ENCODE measurements at regions not wholly inside any gene's neighbourhood (a gene's known extent, or its start where the extent isn't known, plus 50 kb on each side); places are given as distances from the start of the nearest gene placed in this dataset.

DNA sequence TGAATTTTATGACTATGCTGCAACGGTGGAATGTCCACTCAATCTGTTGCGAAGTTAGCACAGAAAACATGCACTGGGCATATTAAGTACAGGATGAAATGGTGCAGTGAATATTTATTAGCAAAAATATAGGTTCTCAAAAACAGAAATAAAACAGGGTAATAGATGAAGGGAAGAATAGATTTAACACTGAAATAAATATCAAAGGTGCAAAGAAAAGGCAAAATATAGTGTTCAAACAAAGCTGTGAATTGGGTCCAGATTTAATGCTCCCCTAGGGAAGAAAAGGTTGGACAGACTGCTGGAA, 435.2 kb upstream of the MGMT start:
- H3K36me3 ChIP-seq (ENCODE audit: control insufficient read depth, insufficient read depth, low read length) = no peaks in the 10 kb centered on the region
- no peak for DNase-seq
- H3K27ac ChIP-seq (ENCODE audit: insufficient read depth, low read length, poor library complexity, severe bottlenecking) = no peak overlapping the region
- no peaks in the 10 kb centered on the region for H3K9me3 ChIP-seq (ENCODE audit: control insufficient read depth, low read length)
- H3K27me3 ChIP-seq (replicated peaks; ENCODE audit: control insufficient read depth, insufficient read depth, low read length, poor library complexity, severe bottlenecking) = peaks cover 4% of the 10 kb centered on the region
- H3K4me3 ChIP-seq (ENCODE audit: insufficient read depth, low read depth, low read length, poor library complexity, severe bottlenecking) = no peak overlapping the region
- H3K4me1 ChIP-seq (ENCODE audit: control insufficient read depth, insufficient read depth, low read length, poor library complexity, severe bottlenecking) = peaks cover 5% of the 10 kb centered on the region

DNA sequence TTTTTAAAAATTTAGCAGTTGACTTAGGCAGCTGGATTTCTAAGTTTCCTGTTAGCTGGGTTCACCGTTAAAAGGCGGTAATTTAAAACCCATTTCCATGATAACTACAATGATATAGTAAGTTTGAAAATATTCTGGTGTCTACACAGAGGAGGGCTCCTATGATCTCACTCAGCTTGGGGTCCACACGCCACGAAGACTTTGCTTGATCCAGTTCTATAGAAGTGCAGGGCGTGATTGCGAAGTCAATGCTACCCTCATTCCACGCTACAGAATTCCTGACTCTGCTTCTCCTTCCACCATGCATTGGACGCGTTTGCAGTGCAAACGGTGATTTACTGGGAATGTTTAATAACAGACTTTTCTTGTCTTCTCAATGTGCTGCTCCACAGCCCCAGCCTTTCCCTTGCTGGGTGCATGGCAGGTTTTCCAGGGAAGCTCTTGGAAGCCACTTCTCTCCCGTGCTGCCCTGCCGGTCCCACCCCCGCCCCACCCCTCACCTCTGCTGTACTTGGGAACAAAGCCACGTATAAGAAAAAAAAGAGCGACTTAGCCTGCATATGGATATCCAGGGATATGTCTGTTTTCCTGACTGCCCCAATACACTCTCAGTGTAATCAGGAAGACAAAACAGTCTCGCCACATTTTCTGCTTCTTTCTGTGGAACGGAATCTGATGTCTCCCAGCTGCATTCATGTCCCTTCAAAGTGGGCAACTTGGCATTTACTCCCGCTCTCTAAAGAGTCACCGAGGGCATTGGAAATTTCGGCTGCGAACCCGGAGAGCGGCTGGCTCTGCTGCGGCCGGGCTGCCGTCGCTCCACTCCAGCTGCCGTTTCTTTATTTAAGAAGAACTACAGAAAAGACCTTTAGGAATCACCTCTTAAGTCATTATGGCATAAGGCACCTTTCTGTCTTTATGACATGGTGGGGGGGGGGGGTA, 434.4 kb upstream of the MGMT start:
- no peak for DNase-seq
- no peak overlapping the region for H3K4me3 ChIP-seq (ENCODE audit: insufficient read depth, low read depth, low read length, poor library complexity, severe bottlenecking)

DNA sequence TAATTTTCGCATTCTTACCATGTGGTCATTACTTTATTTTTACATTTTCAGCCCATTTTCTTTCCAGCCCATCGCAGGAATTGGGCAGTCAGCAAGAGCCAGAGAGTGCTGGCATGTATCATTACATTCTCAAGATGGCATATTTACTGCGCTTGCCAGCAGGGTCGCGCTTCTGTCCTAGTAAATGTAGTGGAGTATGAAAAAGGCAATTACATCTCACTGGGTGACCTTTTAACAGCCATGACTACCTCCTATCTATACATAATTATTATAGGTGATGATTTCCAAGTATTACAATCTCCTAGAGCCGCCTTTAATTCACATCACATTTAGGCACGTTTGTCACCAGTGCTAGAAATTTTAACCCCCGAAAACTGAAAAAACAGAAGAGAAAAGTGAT, 433.7 kb upstream of the MGMT start:
- peaks cover 5% of the 10 kb centered on the region for H3K4me1 ChIP-seq (ENCODE audit: control insufficient read depth, insufficient read depth, low read length, poor library complexity, severe bottlenecking)
- no peak for DNase-seq

More for the DNA sequence above, 434.4 kb upstream of the MGMT start:
- Histone ChIP-seq H3K27me3 (replicated peaks; ENCODE audit: control insufficient read depth, insufficient read depth, low read length, poor library complexity, severe bottlenecking) (peaks cover 4% of the 10 kb centered on the region), H3K36me3 (ENCODE audit: control insufficient read depth, insufficient read depth, low read length) (no peaks in the 10 kb centered on the region), H3K9me3 (ENCODE audit: control insufficient read depth, low read length) (no peaks in the 10 kb centered on the region), H3K4me1 (ENCODE audit: control insufficient read depth, insufficient read depth, low read length, poor library complexity, severe bottlenecking) (peaks cover 5% of the 10 kb centered on the region), H3K27ac (ENCODE audit: insufficient read depth, low read length, poor library complexity, severe bottlenecking) (no peak overlapping the region)

GRCh38 chr10:129033790-129034272, 433.2 kb upstream of the MGMT start:
- no peak for DNase-seq
- H3K4me1 ChIP-seq (ENCODE audit: control insufficient read depth, insufficient read depth, low read length, poor library complexity, severe bottlenecking) = peaks cover 5% of the 10 kb centered on the region
- no peak overlapping the region for H3K27ac ChIP-seq (ENCODE audit: insufficient read depth, low read length, poor library complexity, severe bottlenecking)
- peaks cover 4% of the 10 kb centered on the region for H3K27me3 ChIP-seq (replicated peaks; ENCODE audit: control insufficient read depth, insufficient read depth, low read length, poor library complexity, severe bottlenecking)
- H3K36me3 ChIP-seq (ENCODE audit: control insufficient read depth, insufficient read depth, low read length) = no peaks in the 10 kb centered on the region
- no peaks in the 10 kb centered on the region for H3K9me3 ChIP-seq (ENCODE audit: control insufficient read depth, low read length)
- H3K4me3 ChIP-seq (ENCODE audit: insufficient read depth, low read depth, low read length, poor library complexity, severe bottlenecking) = no peak overlapping the region

More for the DNA sequence above, 433.7 kb upstream of the MGMT start:
- Histone ChIP-seq H3K36me3 (ENCODE audit: control insufficient read depth, insufficient read depth, low read length) (no peaks in the 10 kb centered on the region), H3K27ac (ENCODE audit: insufficient read depth, low read length, poor library complexity, severe bottlenecking) (no peak overlapping the region), H3K9me3 (ENCODE audit: control insufficient read depth, low read length) (no peaks in the 10 kb centered on the region), H3K27me3 (replicated peaks; ENCODE audit: control insufficient read depth, insufficient read depth, low read length, poor library complexity, severe bottlenecking) (peaks cover 4% of the 10 kb centered on the region), H3K4me3 (ENCODE audit: insufficient read depth, low read depth, low read length, poor library complexity, severe bottlenecking) (no peak overlapping the region)

DNA sequence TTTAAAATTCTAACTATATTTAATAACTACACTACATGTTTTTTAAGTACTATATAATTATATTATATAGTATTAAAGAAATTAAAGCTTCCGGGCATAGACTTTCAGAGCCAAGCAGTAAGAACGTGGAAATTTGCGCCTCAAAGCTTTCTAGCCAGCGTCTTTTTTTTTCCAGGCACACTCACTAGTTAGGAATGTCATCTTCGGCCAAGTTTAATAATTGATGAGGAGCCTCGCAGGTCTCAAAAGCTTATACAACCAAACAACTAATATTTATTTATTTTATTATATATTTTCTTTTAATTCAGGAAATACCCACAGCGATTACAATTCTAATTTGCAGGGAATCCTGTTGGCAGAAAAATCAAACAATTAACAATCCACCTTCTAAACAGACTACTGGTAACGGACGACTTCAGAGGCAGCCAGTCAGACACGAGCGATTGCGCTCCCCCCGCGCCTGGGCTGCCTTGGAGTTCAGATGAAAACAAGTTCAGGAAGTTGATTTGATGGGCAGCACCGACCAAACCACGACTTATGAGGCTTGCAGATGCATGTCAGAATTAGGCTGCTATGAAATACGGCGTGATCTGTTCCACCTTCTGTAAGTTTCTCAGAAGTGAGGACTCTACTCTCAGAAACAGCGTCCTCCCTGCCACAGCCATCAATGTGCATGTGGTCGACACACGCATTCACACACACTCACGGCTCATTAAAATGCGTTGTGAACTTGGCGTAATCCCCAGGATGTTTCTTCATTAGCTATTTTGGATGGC, 431.8 kb upstream of the MGMT start:
- H3K27ac ChIP-seq (ENCODE audit: insufficient read depth, low read length, poor library complexity, severe bottlenecking) = peak overlapping the region; percentile 37

GRCh38 chr10:129038522-129038921, 428.5 kb upstream of the MGMT start:
- Histone ChIP-seq H3K36me3 (ENCODE audit: control insufficient read depth, insufficient read depth, low read length) (no peaks in the 10 kb centered on the region), H3K4me1 (ENCODE audit: control insufficient read depth, insufficient read depth, low read length, poor library complexity, severe bottlenecking) (peaks cover 5% of the 10 kb centered on the region), H3K4me3 (ENCODE audit: insufficient read depth, low read depth, low read length, poor library complexity, severe bottlenecking) (no peak overlapping the region), H3K9me3 (ENCODE audit: control insufficient read depth, low read length) (no peaks in the 10 kb centered on the region), H3K27me3 (replicated peaks; ENCODE audit: control insufficient read depth, insufficient read depth, low read length, poor library complexity, severe bottlenecking) (peaks cover 4% of the 10 kb centered on the region), H3K27ac (ENCODE audit: insufficient read depth, low read length, poor library complexity, severe bottlenecking) (no peak overlapping the region)
- no peak for DNase-seq

More for the DNA sequence above, 431.8 kb upstream of the MGMT start:
- peak in 2 of 3 donors; percentile 6 to 12 for DNase-seq
- peaks cover 4% of the 10 kb centered on the region for H3K27me3 ChIP-seq (replicated peaks; ENCODE audit: control insufficient read depth, insufficient read depth, low read length, poor library complexity, severe bottlenecking)
- H3K4me1 ChIP-seq (ENCODE audit: control insufficient read depth, insufficient read depth, low read length, poor library complexity, severe bottlenecking) = peaks cover 5% of the 10 kb centered on the region
- H3K9me3 ChIP-seq (ENCODE audit: control insufficient read depth, low read length) = no peaks in the 10 kb centered on the region
- no peaks in the 10 kb centered on the region for H3K36me3 ChIP-seq (ENCODE audit: control insufficient read depth, insufficient read depth, low read length)
- peak overlapping the region; percentile 15 for H3K4me3 ChIP-seq (ENCODE audit: insufficient read depth, low read depth, low read length, poor library complexity, severe bottlenecking)

DNA sequence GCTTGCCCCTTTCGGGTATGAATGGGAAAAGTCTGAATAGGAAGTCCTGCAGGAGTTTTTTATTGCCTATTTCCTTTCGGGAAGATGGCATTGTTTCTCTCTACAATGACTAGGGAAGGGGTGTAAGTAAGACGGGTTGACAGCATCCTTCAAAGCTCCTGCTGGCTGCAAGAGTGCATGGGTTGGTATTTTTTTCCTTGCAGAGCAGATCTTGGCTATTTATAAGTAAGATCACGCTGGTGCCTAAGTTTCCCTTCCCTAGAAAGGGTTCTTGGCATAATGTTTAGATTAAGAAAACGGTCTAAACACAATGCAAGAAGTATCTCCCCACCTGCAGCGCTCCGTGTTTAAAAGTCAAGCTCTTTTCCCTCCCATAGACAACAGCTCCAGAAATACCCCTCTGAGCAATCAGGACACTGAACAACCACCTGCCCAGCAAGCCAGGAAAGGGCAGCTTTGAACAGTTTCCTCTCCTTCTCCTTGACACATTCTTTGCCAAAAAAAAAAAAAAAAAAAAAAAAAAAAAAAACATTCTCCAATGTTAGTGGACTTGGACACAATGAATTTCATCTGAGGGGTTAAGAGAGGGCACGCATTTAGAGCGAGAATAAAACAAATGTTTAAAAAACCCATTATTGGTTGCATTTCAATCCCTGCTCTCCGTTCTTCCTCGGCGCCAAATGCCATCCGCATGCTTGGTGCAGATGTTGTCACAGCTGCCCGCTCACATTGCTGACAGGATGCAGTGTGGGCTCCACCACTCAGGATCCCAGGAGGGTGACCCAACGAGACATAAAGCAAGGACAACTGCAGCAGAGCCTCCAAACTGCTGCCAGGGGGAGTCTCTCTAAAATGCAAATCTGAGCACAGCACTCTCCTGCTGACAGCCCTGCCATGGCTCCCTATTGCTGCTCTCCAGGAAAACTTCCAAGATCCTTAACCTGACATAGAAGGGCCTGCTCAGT, 427.4 kb upstream of the MGMT start:
- Histone ChIP-seq H3K27me3 (replicated peaks; ENCODE audit: control insufficient read depth, insufficient read depth, low read length, poor library complexity, severe bottlenecking) (no peaks in the 10 kb centered on the region), H3K4me1 (ENCODE audit: control insufficient read depth, insufficient read depth, low read length, poor library complexity, severe bottlenecking) (peaks cover 5% of the 10 kb centered on the region), H3K27ac (ENCODE audit: insufficient read depth, low read length, poor library complexity, severe bottlenecking) (no peak overlapping the region), H3K4me3 (ENCODE audit: insufficient read depth, low read depth, low read length, poor library complexity, severe bottlenecking) (no peak overlapping the region), H3K9me3 (ENCODE audit: control insufficient read depth, low read length) (no peaks in the 10 kb centered on the region), H3K36me3 (ENCODE audit: control insufficient read depth, insufficient read depth, low read length) (no peaks in the 10 kb centered on the region)
- no peak for DNase-seq

- no peaks in the 10 kb centered on the region for H3K9me3 ChIP-seq (ENCODE audit: control insufficient read depth, low read length)
- no peaks in the 10 kb centered on the region for H3K36me3 ChIP-seq (ENCODE audit: control insufficient read depth, insufficient read depth, low read length)
- H3K27me3 ChIP-seq (replicated peaks; ENCODE audit: control insufficient read depth, insufficient read depth, low read length, poor library complexity, severe bottlenecking) = no peaks in the 10 kb centered on the region
- peaks cover 5% of the 10 kb centered on the region for H3K4me1 ChIP-seq (ENCODE audit: control insufficient read depth, insufficient read depth, low read length, poor library complexity, severe bottlenecking)
- H3K4me3 ChIP-seq (ENCODE audit: insufficient read depth, low read depth, low read length, poor library complexity, severe bottlenecking) = no peak overlapping the region
- H3K27ac ChIP-seq (ENCODE audit: insufficient read depth, low read length, poor library complexity, severe bottlenecking) = no peak overlapping the region
- DNase-seq = no peak
Measured at GRCh38 chr10:129040377-129040776, 426.7 kb upstream of the MGMT start.

DNA sequence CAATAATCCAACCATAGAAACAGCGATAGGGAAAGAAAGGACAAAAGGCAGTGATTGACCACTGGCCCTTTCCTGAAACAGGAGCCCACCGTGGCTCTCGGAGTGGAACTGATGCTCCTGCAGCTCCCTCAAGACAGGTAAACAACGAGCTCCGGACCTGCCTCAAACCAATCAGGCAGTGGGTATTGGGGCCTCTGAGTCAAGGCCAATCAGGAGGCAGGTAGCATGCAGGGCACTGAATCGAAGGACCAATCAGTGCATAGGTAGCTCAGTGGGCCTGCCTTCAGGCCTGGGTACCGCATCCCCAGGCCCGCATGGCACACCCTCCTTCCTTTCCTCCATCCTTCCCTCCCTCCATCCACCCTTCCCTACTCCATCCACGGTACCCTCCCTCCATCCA, 425.1 kb upstream of the MGMT start:
- H3K4me1 ChIP-seq (ENCODE audit: control insufficient read depth, insufficient read depth, low read length, poor library complexity, severe bottlenecking) = no peaks in the 10 kb centered on the region
- no peaks in the 10 kb centered on the region for H3K27me3 ChIP-seq (replicated peaks; ENCODE audit: control insufficient read depth, insufficient read depth, low read length, poor library complexity, severe bottlenecking)
- DNase-seq = no peak
- H3K27ac ChIP-seq (ENCODE audit: insufficient read depth, low read length, poor library complexity, severe bottlenecking) = no peak overlapping the region
- no peak overlapping the region for H3K4me3 ChIP-seq (ENCODE audit: insufficient read depth, low read depth, low read length, poor library complexity, severe bottlenecking)
- H3K36me3 ChIP-seq (ENCODE audit: control insufficient read depth, insufficient read depth, low read length) = no peaks in the 10 kb centered on the region
- H3K9me3 ChIP-seq (ENCODE audit: control insufficient read depth, low read length) = no peaks in the 10 kb centered on the region
